ENCODE measurements at regions not wholly inside any gene's neighbourhood (a gene's known extent, or its start where the extent isn't known, plus 50 kb on each side); places are given as distances from the start of the nearest gene placed in this dataset.

GRCh38 chr18:43442571-43442970 is 165.3 kb upstream of the SYT4 start:
- no peak for DNase-seq (ENCODE audit: low read depth, low spot score)
- no peak for TF ChIP-seq CTCF (IDR thresholded peaks at IDR 0.05; ENCODE audit: low read depth, low read length)
- in situ Hi-C loops (cut with HindIII; ENCODE audit: low sequenced_read_pairs): no loop called here
- no peak overlapping the region for H3K4me3 ChIP-seq (ENCODE audit: low read depth, low read length)

GRCh38 chr18:43465483-43465882 is 188.2 kb upstream of the SYT4 start:
- DNase-seq (ENCODE audit: low read depth, low spot score): no peak
- no peak overlapping the region for H3K4me3 ChIP-seq (ENCODE audit: low read depth, low read length)
- TF ChIP-seq CTCF (IDR thresholded peaks at IDR 0.05; ENCODE audit: low read depth, low read length): no peak
- in situ Hi-C loops (cut with HindIII; ENCODE audit: low sequenced_read_pairs): no loop called here

GRCh38 chr18:43471873-43472272 is 194.6 kb upstream of the SYT4 start:
- H3K4me3 ChIP-seq (ENCODE audit: low read depth, low read length): no peak overlapping the region
- no peak for DNase-seq (ENCODE audit: low read depth, low spot score)
- in situ Hi-C loops (cut with HindIII; ENCODE audit: low sequenced_read_pairs): no loop called here
- no peak for TF ChIP-seq CTCF (IDR thresholded peaks at IDR 0.05; ENCODE audit: low read depth, low read length)

- in situ Hi-C loops (cut with HindIII; ENCODE audit: low sequenced_read_pairs): no loop called here
- no peak for DNase-seq (ENCODE audit: low read depth, low spot score)
- no peak overlapping the region for H3K4me3 ChIP-seq (ENCODE audit: low read depth, low read length)
- TF ChIP-seq CTCF (IDR thresholded peaks at IDR 0.05; ENCODE audit: low read depth, low read length): no peak
Measured at GRCh38 chr18:43481069-43481468, 203.8 kb upstream of the SYT4 start.

- in situ Hi-C loops (cut with HindIII; ENCODE audit: low sequenced_read_pairs): no loop called here
- H3K4me3 ChIP-seq (ENCODE audit: low read depth, low read length): no peak overlapping the region
- no peak for TF ChIP-seq CTCF (IDR thresholded peaks at IDR 0.05; ENCODE audit: low read depth, low read length)
- no peak for DNase-seq (ENCODE audit: low read depth, low spot score)
Measured at GRCh38 chr18:43482136-43482535, 204.8 kb upstream of the SYT4 start.

GRCh38 chr18:43482600-43482999 is 205.3 kb upstream of the SYT4 start:
- in situ Hi-C loops (cut with HindIII; ENCODE audit: low sequenced_read_pairs): no loop called here
- DNase-seq (ENCODE audit: low read depth, low spot score): no peak
- TF ChIP-seq CTCF (IDR thresholded peaks at IDR 0.05; ENCODE audit: low read depth, low read length): no peak
- no peak overlapping the region for H3K4me3 ChIP-seq (ENCODE audit: low read depth, low read length)

GRCh38 chr18:43484710-43485109 is 207.4 kb upstream of the SYT4 start:
- no peak for DNase-seq (ENCODE audit: low read depth, low spot score)
- in situ Hi-C loops (cut with HindIII; ENCODE audit: low sequenced_read_pairs): no loop called here
- no peak overlapping the region for H3K4me3 ChIP-seq (ENCODE audit: low read depth, low read length)
- TF ChIP-seq CTCF (IDR thresholded peaks at IDR 0.05; ENCODE audit: low read depth, low read length): no peak

All from astrocyte of the spinal cord (primary cell).